Endothelial cell of umbilical vein (primary cell): ENCODE measurements at regions not wholly inside any gene's neighbourhood (a gene's known extent, or its start where the extent isn't known, plus 50 kb on each side); places are given as distances from the start of the nearest gene placed in this dataset.

Experiments
- BruUV-seq: library from RNA; stranded (reverse); fragments of 400-500 nt; replicated peaks from 2 replicates; lab custom pipeline; 2021; lab: Mats Ljungman, UMichigan
- CTCF ChIA-PET: fragments of 300-600, 350-600 bp; sonication (Branson Sonifier 250); formaldehyde crosslinking; loops from one replicate; lab custom pipeline; 2021; ENCODE audit warnings: antibody characterized with exemption, inconsistent platforms; lab: Charles Lee
- POLR2A ChIA-PET: fragments of 300-600, 350-600 bp; sonication (Branson Sonifier 250); formaldehyde crosslinking; loops from one replicate; lab custom pipeline; 2021; ENCODE audit warnings: antibody characterized with exemption, inconsistent platforms; lab: Charles Lee
- DNase-seq: peaks from one replicate; pipeline ENCODE4 v3.0.0-alpha.2; 2011; ENCODE audit warnings: low read depth, low spot score
- FAIRE-seq: peaks from 2 replicates; lab custom pipeline; 2011; peaks lifted over from hg19 to GRCh38; lab: Jason Lieb, UNC
- H2AFZ ChIP-seq: 2 replicates; pipeline ENCODE4 v1.6.0; 2012; ENCODE audit warnings: low read depth, low read length, control low read depth, inconsistent platforms
- H3K27ac ChIP-seq: 2 replicates; pipeline ENCODE4 v1.5.1; 2011; ENCODE audit warnings: low read depth, mild to moderate bottlenecking, control low read depth, low read length, moderate library complexity; ENCODE audit not compliant: insufficient read depth
- H3K27me3 ChIP-seq, 2 experiments: 2 replicates each; pipeline versions ENCODE4 v1.6.0 to v1.6.1; 2011; ENCODE audit warnings: low read length in 2 of 2, mixed read lengths in 1 of 2; ENCODE audit not compliant: control insufficient read depth in 2 of 2, insufficient read depth in 2 of 2
- H3K36me3 ChIP-seq, 2 experiments: 2 replicates in 1 of 2; 3 replicates in 1 of 2; pipeline ENCODE4 v1.5.1; 2011; ENCODE audit warnings: low read length in 2 of 2, mild to moderate bottlenecking in 1 of 2, moderate library complexity in 1 of 2; ENCODE audit not compliant: control insufficient read depth in 2 of 2, insufficient read depth in 2 of 2; ENCODE audit errors: extremely low read depth in 1 of 2
- H3K4me1 ChIP-seq: 3 replicates; pipeline ENCODE4 v1.5.1; 2011; ENCODE audit warnings: mild to moderate bottlenecking, low read length; ENCODE audit not compliant: control insufficient read depth, insufficient read depth; ENCODE audit errors: extremely low read depth
- H3K4me2 ChIP-seq: 2 replicates; pipeline ENCODE4 v1.6.1; 2011; ENCODE audit warnings: low read length, control low read depth, mixed read lengths; ENCODE audit not compliant: insufficient read depth
- H3K4me3 ChIP-seq, 3 experiments: fragments of 200-600 bp in 1 of 3; sonication (generic), shearing (Covaris generic) in 1 of 3; replicated peaks in 1 of 3; 2 replicates each; pipeline ENCODE4 v1.5.1; 2011 to 2016; ENCODE audit warnings: control low read depth in 3 of 3, low read length in 3 of 3, mild to moderate bottlenecking in 2 of 3, inconsistent platforms in 1 of 3, low read depth in 1 of 3, moderate library complexity in 1 of 3; ENCODE audit not compliant: insufficient read depth in 1 of 3
- H3K79me2 ChIP-seq: 2 replicates; pipeline ENCODE4 v1.6.0; 2012; ENCODE audit warnings: low read length, inconsistent platforms; ENCODE audit not compliant: control insufficient read depth, insufficient read depth
- H3K9ac ChIP-seq: replicated peaks from 2 replicates; pipeline ENCODE3; 2011; ENCODE audit warnings: low read length, control low read depth; ENCODE audit not compliant: insufficient read depth; ENCODE audit errors: extremely low read depth
- H3K9me1 ChIP-seq: replicated peaks from 3 replicates; pipeline ENCODE4 v1.6.0; 2011; ENCODE audit warnings: mild to moderate bottlenecking, low read length; ENCODE audit not compliant: control insufficient read depth, insufficient read depth; ENCODE audit errors: extremely low read depth
- H3K9me3 ChIP-seq: replicated peaks from 2 replicates; pipeline ENCODE4 v1.5.1; 2012; ENCODE audit warnings: low read length, inconsistent platforms; ENCODE audit not compliant: control insufficient read depth, insufficient read depth
- H4K20me1 ChIP-seq: replicated peaks from 2 replicates; pipeline ENCODE3; 2011; ENCODE audit warnings: mild to moderate bottlenecking, low read length; ENCODE audit not compliant: control insufficient read depth, insufficient read depth; ENCODE audit errors: extremely low read depth
- EZH2 ChIP-seq: IDR thresholded peaks from 2 replicates; pipeline ENCODE4 v1.6.1; 2012; ENCODE audit warnings: borderline replicate concordance, low read depth, mild to moderate bottlenecking, moderate library complexity, low read length, inconsistent platforms; ENCODE audit not compliant: severe bottlenecking
- FOS ChIP-seq: IDR thresholded peaks from 2 replicates; pipeline ENCODE4 v1.6.1; 2011; ENCODE audit warnings: mild to moderate bottlenecking, low read length, moderate library complexity, borderline replicate concordance; ENCODE audit not compliant: insufficient read depth
- GATA2 ChIP-seq: IDR thresholded peaks from 2 replicates; pipeline ENCODE4 v1.7.0; 2011; ENCODE audit warnings: low read depth, mild to moderate bottlenecking, moderate library complexity, mixed read lengths, low read length; ENCODE audit not compliant: insufficient read length, insufficient read depth
- JUN ChIP-seq: IDR thresholded peaks from 2 replicates; pipeline ENCODE4 v1.6.1; 2011; ENCODE audit warnings: borderline replicate concordance, low read depth; ENCODE audit not compliant: insufficient read length, insufficient read depth
- MYC ChIP-seq: IDR thresholded peaks from one replicate; pipeline ENCODE4 v1.6.1; 2011; ENCODE audit warnings: mild to moderate bottlenecking, low read depth, low read length
- POLR2A ChIP-seq: IDR thresholded peaks from 2 replicates; pipeline ENCODE4 v1.6.1; 2012; ENCODE audit warnings: low read depth, mild to moderate bottlenecking, control low read depth, low read length
- POLR2AphosphoS5 ChIP-seq: IDR thresholded peaks from 2 replicates; pipeline ENCODE4 v1.6.1; 2012; ENCODE audit warnings: low read depth, mild to moderate bottlenecking, control low read depth, low read length, moderate library complexity; ENCODE audit not compliant: insufficient read depth
- dilution Hi-C: fragments of 300-500 bp; cut with MboI; formaldehyde crosslinking; loops from one replicate; pipeline ENCODE4 v1.15.0; 2019; ENCODE audit warnings: low sequenced_read_pairs; ENCODE audit not compliant: extremely low pct_ligation_motif_present
- intact Hi-C: fragments of 100-400 bp; cut with micrococcal nuclease; formaldehyde crosslinking; loops from one replicate; pipeline ENCODE4 v1.10.0; 2022
- TF ChIP-seq, protein P1 (sequence below), 2 donors: IDR thresholded peaks; 1 replicate in 1 of 2; 2 replicates in 1 of 2; pipeline ENCODE4 v1.5.1; 2011; ENCODE audit warnings: low read length in 2 of 2, mild to moderate bottlenecking in 2 of 2, moderate library complexity in 2 of 2, control low read depth in 1 of 2, inconsistent platforms in 1 of 2, low read depth in 1 of 2; ENCODE audit not compliant: insufficient read depth in 1 of 2; ENCODE audit errors: extremely low read depth in 1 of 2
- TF ChIP-seq, protein P2 (sequence below): IDR thresholded peaks from 2 replicates; pipeline ENCODE4 v1.6.1; 2011; ENCODE audit not compliant: insufficient read depth, insufficient read length

DNA sequence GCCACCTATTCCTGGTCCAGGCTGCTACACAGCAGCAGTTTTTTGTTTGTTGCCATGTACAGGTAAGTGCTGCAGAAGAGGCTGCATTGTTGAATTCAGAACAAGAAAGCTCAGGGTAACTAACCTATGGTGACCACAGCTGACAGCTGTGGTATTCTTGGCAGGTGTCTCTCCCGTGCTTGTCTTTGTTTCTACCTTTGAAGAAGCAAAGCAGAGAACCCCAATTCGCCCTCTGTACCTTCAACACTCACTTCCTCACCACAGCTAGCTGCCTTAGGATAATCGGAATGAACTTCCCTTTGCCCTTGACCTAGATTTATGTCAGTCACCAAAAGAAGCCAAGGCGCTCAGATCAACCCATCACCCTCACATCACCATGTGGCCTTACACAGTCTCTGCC is 1703.3 kb upstream of the SLC10A2 start:
- Histone ChIP-seq H3K27ac (no peak overlapping the region), H3K4me1 (no peaks in the 10 kb centered on the region), H3K4me2 (no peak overlapping the region), H3K4me3 (no peak overlapping the region), H2AFZ (no peak overlapping the region), H3K27me3 (no peaks in the 10 kb centered on the region), H3K9ac (no peak overlapping the region), H4K20me1 (no peaks in the 10 kb centered on the region), H3K9me3 (no peaks in the 10 kb centered on the region), H3K79me2 (no peaks in the 10 kb centered on the region), H3K36me3 (no peaks in the 10 kb centered on the region), H3K9me1 (no peaks in the 10 kb centered on the region)
- dilution Hi-C loops, result no loop called here
- BruUV-seq, result no TSS peak
- TF ChIP-seq MYC (no peak), GATA2 (no peak), POLR2A (no peak), EZH2 (no peak), FOS (no peak), POLR2AphosphoS5 (no peak), JUN (no peak)
- TF ChIP-seq, protein P1, sequence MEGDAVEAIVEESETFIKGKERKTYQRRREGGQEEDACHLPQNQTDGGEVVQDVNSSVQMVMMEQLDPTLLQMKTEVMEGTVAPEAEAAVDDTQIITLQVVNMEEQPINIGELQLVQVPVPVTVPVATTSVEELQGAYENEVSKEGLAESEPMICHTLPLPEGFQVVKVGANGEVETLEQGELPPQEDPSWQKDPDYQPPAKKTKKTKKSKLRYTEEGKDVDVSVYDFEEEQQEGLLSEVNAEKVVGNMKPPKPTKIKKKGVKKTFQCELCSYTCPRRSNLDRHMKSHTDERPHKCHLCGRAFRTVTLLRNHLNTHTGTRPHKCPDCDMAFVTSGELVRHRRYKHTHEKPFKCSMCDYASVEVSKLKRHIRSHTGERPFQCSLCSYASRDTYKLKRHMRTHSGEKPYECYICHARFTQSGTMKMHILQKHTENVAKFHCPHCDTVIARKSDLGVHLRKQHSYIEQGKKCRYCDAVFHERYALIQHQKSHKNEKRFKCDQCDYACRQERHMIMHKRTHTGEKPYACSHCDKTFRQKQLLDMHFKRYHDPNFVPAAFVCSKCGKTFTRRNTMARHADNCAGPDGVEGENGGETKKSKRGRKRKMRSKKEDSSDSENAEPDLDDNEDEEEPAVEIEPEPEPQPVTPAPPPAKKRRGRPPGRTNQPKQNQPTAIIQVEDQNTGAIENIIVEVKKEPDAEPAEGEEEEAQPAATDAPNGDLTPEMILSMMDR (IDR thresholded peaks at IDR 0.05; ENCODE audit: extremely low read depth in 1 of 2, insufficient read depth in 1 of 2, low read depth in 1 of 2, low read length in 2 of 2), result no peak
- TF ChIP-seq, protein P2, sequence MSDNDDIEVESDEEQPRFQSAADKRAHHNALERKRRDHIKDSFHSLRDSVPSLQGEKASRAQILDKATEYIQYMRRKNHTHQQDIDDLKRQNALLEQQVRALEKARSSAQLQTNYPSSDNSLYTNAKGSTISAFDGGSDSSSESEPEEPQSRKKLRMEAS, result no peak
- ChIA-PET POLR2A (no interaction called here), CTCF (interaction anchor here (1.8 kb wide), 1 partner anchor 433 kb away, joined by 5 read pairs; no protein-coding TSS in a partner anchor)
- no peak for DNase-seq
- no peak for FAIRE-seq
- intact Hi-C loops, result no loop called here
